ENCODE measurements at regions not wholly inside any gene's neighbourhood (a gene's known extent, or its start where the extent isn't known, plus 50 kb on each side); places are given as distances from the start of the nearest gene placed in this dataset.

- no peaks in the 10 kb centered on the region for H3K27me3 ChIP-seq
- no peaks in the 10 kb centered on the region for H3K4me1 Mint-ChIP-seq
- no peaks in the 10 kb centered on the region for H3K9me3 ChIP-seq (ENCODE audit: low read depth)
- no peak for DNase-seq (ENCODE audit: low spot score)
- H3K36me3 Mint-ChIP-seq, result no peaks in the 10 kb centered on the region
- H3K4me3 ChIP-seq, result no peak overlapping the region
- H3K27ac Mint-ChIP-seq, result no peak overlapping the region
- H3K27ac ChIP-seq, result no peak overlapping the region
- no peak overlapping the region for H3K9ac ChIP-seq
- H3K4me1 ChIP-seq, result peaks cover 9% of the 10 kb centered on the region
- H3K4me2 ChIP-seq, result no peak overlapping the region
- peaks cover 1% of the 10 kb centered on the region for H3K9me3 Mint-ChIP-seq
- no peaks in the 10 kb centered on the region for H3K36me3 ChIP-seq
- TF ChIP-seq EZH2phosphoT487 (IDR thresholded peaks at IDR 0.05) (no peak), CTCF (IDR thresholded peaks at IDR 0.05) (no peak), EZH2 (IDR thresholded peaks at IDR 0.05) (no peak)
- H3K27me3 Mint-ChIP-seq (ENCODE audit: insufficient read depth, low read depth), result no peaks in the 10 kb centered on the region
- no peak overlapping the region for H2AFZ ChIP-seq (replicated peaks)
- no peaks in the 10 kb centered on the region for H3K79me2 ChIP-seq (ENCODE audit: low read depth)
- no peaks in the 10 kb centered on the region for H3F3A ChIP-seq (ENCODE audit: low read depth)
- H3K4me3 Mint-ChIP-seq, result no peak overlapping the region
- H4K20me1 ChIP-seq (ENCODE audit: low read depth), result no peaks in the 10 kb centered on the region
Observed at GRCh38 chr21:15558884-15559283, 170.9 kb upstream of the USP25 start.

- Histone ChIP-seq H2AFZ (replicated peaks) (peak overlapping the region; percentile 1), H3K4me2 (no peak overlapping the region), H3F3A (ENCODE audit: low read depth) (no peaks in the 10 kb centered on the region), H3K4me1 (peaks cover 12% of the 10 kb centered on the region), H3K9ac (no peak overlapping the region), H3K27me3 (no peaks in the 10 kb centered on the region), H3K4me3 (no peak overlapping the region), H3K27ac (no peak overlapping the region), H4K20me1 (ENCODE audit: low read depth) (no peaks in the 10 kb centered on the region), H3K36me3 (no peaks in the 10 kb centered on the region), H3K79me2 (ENCODE audit: low read depth) (no peaks in the 10 kb centered on the region), H3K9me3 (ENCODE audit: low read depth) (no peaks in the 10 kb centered on the region)
- Mint-ChIP-seq H3K27ac (no peak overlapping the region), H3K36me3 (no peaks in the 10 kb centered on the region), H3K4me1 (no peaks in the 10 kb centered on the region), H3K27me3 (ENCODE audit: insufficient read depth, low read depth) (no peaks in the 10 kb centered on the region), H3K4me3 (no peak overlapping the region), H3K9me3 (peaks cover 1% of the 10 kb centered on the region)
- TF ChIP-seq EZH2phosphoT487 (IDR thresholded peaks at IDR 0.05) (no peak), CTCF (IDR thresholded peaks at IDR 0.05) (no peak)
- no peak for DNase-seq (ENCODE audit: low spot score)
Observed at GRCh38 chr21:15559660-15560059, 170.1 kb upstream of the USP25 start.

GRCh38 chr21:15560383-15561056, 169.3 kb upstream of the USP25 start:
- Mint-ChIP-seq H3K4me1 (no peaks in the 10 kb centered on the region), H3K27ac (no peak overlapping the region), H3K27me3 (ENCODE audit: insufficient read depth, low read depth) (no peaks in the 10 kb centered on the region), H3K36me3 (no peaks in the 10 kb centered on the region), H3K4me3 (no peak overlapping the region), H3K9me3 (peaks cover 1% of the 10 kb centered on the region)
- Histone ChIP-seq H3K4me3 (no peak overlapping the region), H3K9ac (no peak overlapping the region), H3K27me3 (no peaks in the 10 kb centered on the region), H3K9me3 (ENCODE audit: low read depth) (no peaks in the 10 kb centered on the region), H4K20me1 (ENCODE audit: low read depth) (no peaks in the 10 kb centered on the region), H2AFZ (replicated peaks) (peak overlapping the region; percentile 1), H3K4me1 (peaks cover 18% of the 10 kb centered on the region), H3K27ac (no peak overlapping the region), H3K36me3 (no peaks in the 10 kb centered on the region), H3K4me2 (no peak overlapping the region), H3K79me2 (ENCODE audit: low read depth) (no peaks in the 10 kb centered on the region), H3F3A (ENCODE audit: low read depth) (no peaks in the 10 kb centered on the region)
- no peak for DNase-seq (ENCODE audit: low spot score)
- TF ChIP-seq EZH2 (IDR thresholded peaks at IDR 0.05), result no peak
- TF ChIP-seq CTCF (IDR thresholded peaks at IDR 0.05), result no peak
- no peak for TF ChIP-seq EZH2phosphoT487 (IDR thresholded peaks at IDR 0.05)

Measured in neural progenitor cell (in vitro differentiated cells).